B cell (primary cell): ENCODE measurements at regions not wholly inside any gene's neighbourhood (a gene's known extent, or its start where the extent isn't known, plus 50 kb on each side); places are given as distances from the start of the nearest gene placed in this dataset.

Experiments
- ATAC-seq: fragments of 200-7000 bp; cut with Tn5 transposase; one replicate; pipeline ENCODE4 v1.10.0; 2021; ENCODE audit warnings: low read depth, mild to moderate bottlenecking, moderate number of reproducible peaks, moderate library complexity
- CTCF ChIA-PET: fragments of 350-600 bp; sonication (Branson Sonifier 250); formaldehyde crosslinking; loops from one replicate; lab custom pipeline; 2021; ENCODE audit warnings: antibody characterized with exemption, inconsistent platforms; lab: Charles Lee
- POLR2A ChIA-PET: fragments of 350-600 bp; sonication (Branson Sonifier 250); formaldehyde crosslinking; loops from one replicate; lab custom pipeline; 2021; ENCODE audit warnings: antibody characterized with exemption; lab: Charles Lee
- DNase-seq: peaks from one replicate; pipeline ENCODE4 v3.0.0; 2013
- H2AFZ ChIP-seq: 2 replicates; pipeline ENCODE4 v1.6.1; 2012; ENCODE audit warnings: mild to moderate bottlenecking, low read depth, low read length; ENCODE audit not compliant: insufficient read depth, poor library complexity, severe bottlenecking
- H3K27ac ChIP-seq, 2 donors: 1 replicate in 1 of 2; 2 replicates in 1 of 2; pipeline ENCODE4 v1.5.1; 2012 to 2013; ENCODE audit warnings: low read length in 2 of 2, mild to moderate bottlenecking in 2 of 2, moderate library complexity in 1 of 2
- H3K27me3 ChIP-seq, 4 experiments: fragments of 200-600 bp in 1 of 4; sonication (generic) in 1 of 4; replicated peaks in 1 of 4; 1 replicate in 2 of 4; 2 replicates in 2 of 4; pipeline versions ENCODE4 v1.6.1 to v1.7.0; 2013 to 2016; ENCODE audit warnings: low read length in 3 of 4, mild to moderate bottlenecking in 2 of 4, mixed read lengths in 1 of 4, moderate library complexity in 1 of 4; ENCODE audit not compliant: insufficient read depth in 4 of 4, control insufficient read depth in 3 of 4; ENCODE audit errors: control extremely low read depth in 1 of 4
- H3K36me3 ChIP-seq, 2 experiments: replicated peaks in 1 of 2; 1 replicate in 1 of 2; 2 replicates in 1 of 2; pipeline versions ENCODE4 v1.6.1 to v1.7.1; 2013; ENCODE audit warnings: low read length in 1 of 2; ENCODE audit not compliant: insufficient read depth in 2 of 2, control insufficient read depth in 1 of 2; ENCODE audit errors: control extremely low read depth in 1 of 2, extremely low read depth in 1 of 2
- H3K4me1 ChIP-seq, 2 donors: fragments of 200-600 bp in 1 of 2; sonication (generic) in 1 of 2; 1 replicate in 1 of 2; 2 replicates in 1 of 2; pipeline versions ENCODE4 v1.5.1 to v1.6.1; 2013 to 2017; ENCODE audit warnings: low read length in 2 of 2; ENCODE audit not compliant: control insufficient read depth in 2 of 2, insufficient read depth in 2 of 2
- H3K4me2 ChIP-seq: replicated peaks from 2 replicates; pipeline ENCODE3; 2012; ENCODE audit warnings: mild to moderate bottlenecking, low read depth, low read length; ENCODE audit not compliant: poor library complexity, severe bottlenecking
- H3K4me3 ChIP-seq, 5 experiments: fragments of 200-600 bp in 1 of 5; sonication (generic) in 1 of 5; 1 replicate in 3 of 5; 2 replicates in 2 of 5; pipeline versions ENCODE4 v1.5.1 to v1.7.0; 2011 to 2016; ENCODE audit warnings: low read length in 4 of 5, mild to moderate bottlenecking in 4 of 5, low read depth in 2 of 5, control low read depth in 1 of 5, moderate library complexity in 1 of 5; ENCODE audit not compliant: insufficient read depth in 1 of 5; ENCODE audit errors: control extremely low read depth in 1 of 5, extremely low read depth in 1 of 5
- H3K79me2 ChIP-seq: fragments of 200-600 bp; sonication (generic); one replicate; pipeline ENCODE4 v1.6.0; 2016; ENCODE audit warnings: low read length; ENCODE audit not compliant: control insufficient read depth, insufficient read depth
- H3K9ac ChIP-seq: fragments of 200-600 bp; sonication (generic); 2 replicates; pipeline ENCODE4 v1.6.1; 2017; ENCODE audit warnings: mild to moderate bottlenecking, low read length, moderate library complexity
- H3K9me3 ChIP-seq, 3 donors: one replicate each; pipeline versions ENCODE4 v1.6.1 to v1.7.1; 2013; ENCODE audit warnings: low read length in 2 of 3; ENCODE audit not compliant: control insufficient read depth in 2 of 3, insufficient read depth in 1 of 3; ENCODE audit errors: control extremely low read depth in 1 of 3
- H4K20me1 ChIP-seq: 2 replicates; pipeline ENCODE4 v1.6.0; 2012; ENCODE audit warnings: mild to moderate bottlenecking, low read length; ENCODE audit not compliant: insufficient read depth, control insufficient read depth, poor library complexity, severe bottlenecking
- H3K27ac Mint-ChIP-seq: one replicate; pipeline ENCODE4 v1.8.0; 2021; ENCODE audit warnings: mixed read lengths
- H3K27me3 Mint-ChIP-seq: one replicate; pipeline ENCODE4 v1.8.0; 2021; ENCODE audit warnings: mixed read lengths
- H3K4me1 Mint-ChIP-seq: one replicate; pipeline ENCODE4 v1.8.0; 2021; ENCODE audit warnings: mixed read lengths
- H3K4me3 Mint-ChIP-seq: one replicate; pipeline ENCODE4 v1.8.0; 2021; ENCODE audit warnings: mixed read lengths
- H3K9me3 Mint-ChIP-seq: one replicate; pipeline ENCODE4 v1.8.0; 2022; ENCODE audit warnings: mixed read lengths; ENCODE audit not compliant: insufficient read depth
- EZH2 ChIP-seq: IDR thresholded peaks from 2 replicates; pipeline ENCODE4 v1.6.1; 2012; ENCODE audit warnings: borderline replicate concordance, low read depth, mild to moderate bottlenecking, moderate library complexity, low read length; ENCODE audit not compliant: insufficient read depth, poor library complexity, severe bottlenecking
- WGBS: methylation state at CpG from one replicate; pipeline ENCODE4 v1.1.5; 2013; ENCODE audit warnings: missing lambda C conversion rate; ENCODE audit not compliant: insufficient coverage; 5-methylcytosine and 5-hydroxymethylcytosine counted together
- intact Hi-C: fragments of 100-400 bp; cut with micrococcal nuclease; formaldehyde crosslinking; loops from one replicate; pipeline ENCODE4 v1.10.0; 2022
- TF ChIP-seq, protein P1 (sequence below): fragments of 200-600 bp; IDR thresholded peaks from one replicate; pipeline ENCODE4 v1.8.0; 2022; ENCODE audit warnings: antibody characterized with exemption, mild to moderate bottlenecking

DNA sequence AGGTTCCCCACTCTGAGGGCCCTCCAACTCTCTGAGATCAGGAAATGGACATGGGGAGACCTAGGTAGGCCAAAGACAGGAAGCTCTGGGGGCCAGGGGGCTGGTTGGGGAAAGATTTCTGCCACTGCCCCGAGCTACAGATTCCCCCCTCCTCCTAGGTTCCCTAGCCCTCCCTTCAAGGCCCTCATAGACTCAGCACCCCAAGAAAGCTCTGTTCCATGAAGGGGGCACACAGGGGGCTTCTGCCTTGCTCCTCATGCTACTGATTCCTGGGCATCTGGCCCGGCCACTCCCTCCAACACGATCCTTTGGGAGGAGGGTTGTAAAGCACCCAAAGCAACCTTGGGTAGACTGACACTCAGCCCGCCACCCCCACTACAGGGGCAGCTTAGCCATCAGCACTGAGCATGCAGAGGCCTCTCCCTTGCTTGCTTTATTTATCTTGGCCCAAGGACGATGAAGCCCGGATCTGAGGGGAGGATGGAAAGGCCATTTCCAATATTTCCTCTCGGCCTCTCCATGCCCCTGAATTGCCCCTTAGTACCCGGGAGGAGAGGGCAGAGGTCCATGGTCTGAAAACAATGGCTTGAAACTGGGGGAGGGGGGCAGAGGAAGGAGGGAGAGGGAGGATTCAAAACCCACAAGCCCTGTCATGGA lies 146.7 kb downstream of the PJA1 start:
- Histone ChIP-seq H2AFZ (no peak overlapping the region), H3K27ac (no peak overlapping the region), H3K36me3 (no peaks in the 10 kb centered on the region), H3K4me2 (no peak overlapping the region), H3K4me1 (no peaks in the 10 kb centered on the region), H3K9ac (no peak overlapping the region), H3K27me3 (no peaks in the 10 kb centered on the region), H3K9me3 (peaks cover 0 to 2% (median 0%) of the 10 kb centered on the region in 3 donors), H3K4me3 (no peak overlapping the region), H4K20me1 (no peaks in the 10 kb centered on the region), H3K79me2 (no peaks in the 10 kb centered on the region)
- no peak overlapping the region for H3K4me3 Mint-ChIP-seq
- ChIA-PET POLR2A (no interaction called here), CTCF (no interaction called here)
- no peak for ATAC-seq
- no peaks in the 10 kb centered on the region for H3K27me3 Mint-ChIP-seq
- H3K4me1 Mint-ChIP-seq = no peaks in the 10 kb centered on the region
- DNase-seq = no peak
- TF ChIP-seq, protein P1, sequence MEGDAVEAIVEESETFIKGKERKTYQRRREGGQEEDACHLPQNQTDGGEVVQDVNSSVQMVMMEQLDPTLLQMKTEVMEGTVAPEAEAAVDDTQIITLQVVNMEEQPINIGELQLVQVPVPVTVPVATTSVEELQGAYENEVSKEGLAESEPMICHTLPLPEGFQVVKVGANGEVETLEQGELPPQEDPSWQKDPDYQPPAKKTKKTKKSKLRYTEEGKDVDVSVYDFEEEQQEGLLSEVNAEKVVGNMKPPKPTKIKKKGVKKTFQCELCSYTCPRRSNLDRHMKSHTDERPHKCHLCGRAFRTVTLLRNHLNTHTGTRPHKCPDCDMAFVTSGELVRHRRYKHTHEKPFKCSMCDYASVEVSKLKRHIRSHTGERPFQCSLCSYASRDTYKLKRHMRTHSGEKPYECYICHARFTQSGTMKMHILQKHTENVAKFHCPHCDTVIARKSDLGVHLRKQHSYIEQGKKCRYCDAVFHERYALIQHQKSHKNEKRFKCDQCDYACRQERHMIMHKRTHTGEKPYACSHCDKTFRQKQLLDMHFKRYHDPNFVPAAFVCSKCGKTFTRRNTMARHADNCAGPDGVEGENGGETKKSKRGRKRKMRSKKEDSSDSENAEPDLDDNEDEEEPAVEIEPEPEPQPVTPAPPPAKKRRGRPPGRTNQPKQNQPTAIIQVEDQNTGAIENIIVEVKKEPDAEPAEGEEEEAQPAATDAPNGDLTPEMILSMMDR = no peak
- no peak for TF ChIP-seq EZH2
- intact Hi-C loops = no loop called here
- H3K9me3 Mint-ChIP-seq = no peaks in the 10 kb centered on the region
- no peak overlapping the region for H3K27ac Mint-ChIP-seq
- WGBS = no CpG with 5 or more reads among the region's 8 CpGs

- no peak for TF ChIP-seq EZH2
- TF ChIP-seq, protein P1 = no peak
- H3K9me3 Mint-ChIP-seq = no peaks in the 10 kb centered on the region
- no peak for ATAC-seq
- Histone ChIP-seq H3K36me3 (no peaks in the 10 kb centered on the region), H3K4me2 (no peak overlapping the region), H3K79me2 (no peaks in the 10 kb centered on the region), H3K27ac (no peak overlapping the region), H2AFZ (no peak overlapping the region), H3K9ac (no peak overlapping the region), H3K27me3 (no peaks in the 10 kb centered on the region), H4K20me1 (no peaks in the 10 kb centered on the region), H3K9me3 (peaks cover 0 to 2% (median 0%) of the 10 kb centered on the region in 3 donors), H3K4me1 (no peaks in the 10 kb centered on the region), H3K4me3 (no peak overlapping the region)
- ChIA-PET POLR2A (no interaction called here), CTCF (no interaction called here)
- H3K27ac Mint-ChIP-seq = no peak overlapping the region
- no peak for DNase-seq
- WGBS = 93% methylated on average over 3 of the region's 11 CpGs
- no peaks in the 10 kb centered on the region for H3K4me1 Mint-ChIP-seq
- intact Hi-C loops = no loop called here
- H3K27me3 Mint-ChIP-seq = no peaks in the 10 kb centered on the region
- H3K4me3 Mint-ChIP-seq = no peak overlapping the region
Measured at GRCh38 chrX:69016293-69016941, 148.8 kb downstream of the PJA1 start.
